Type B pancreatic cell (in vitro differentiated cells): ENCODE measurements at regions not wholly inside any gene's neighbourhood (a gene's known extent, or its start where the extent isn't known, plus 50 kb on each side); places are given as distances from the start of the nearest gene placed in this dataset.
A peak's percentile ranks its signal among the peaks of the same experiment; 100 is the strongest.

ENCODE experiments used
- DNase-seq: peaks from one replicate; pipeline ENCODE4 v3.0.0; 2021; ENCODE audit warnings: mixed read lengths; ENCODE audit not compliant: unreplicated experiment; ENCODE audit errors: extremely low spot score
- H3K27ac Mint-ChIP-seq: 2 replicates; pipeline ENCODE4 v1.8.0; 2021; ENCODE audit warnings: mild to moderate bottlenecking, mixed read lengths
- H3K27me3 Mint-ChIP-seq: 2 replicates; pipeline ENCODE4 v1.8.0; 2021; ENCODE audit warnings: mixed read lengths
- H3K36me3 Mint-ChIP-seq: 2 replicates; pipeline ENCODE4 v1.8.0; 2021; ENCODE audit warnings: mixed read lengths
- H3K4me1 Mint-ChIP-seq: one replicate; pipeline ENCODE4 v1.8.0; 2021; ENCODE audit warnings: mixed read lengths; ENCODE audit not compliant: unreplicated experiment
- H3K4me3 Mint-ChIP-seq: 2 replicates; pipeline ENCODE4 v1.8.0; 2021; ENCODE audit warnings: mild to moderate bottlenecking, mixed read lengths
- H3K9me3 Mint-ChIP-seq: 2 replicates; pipeline ENCODE4 v1.8.0; 2021; ENCODE audit warnings: mixed read lengths
- CTCF ChIP-seq: fragments of 200-600 bp; sonication (generic); conservative IDR thresholded peaks from 2 replicates; pipeline ENCODE4 v1.5.0; 2021; ENCODE audit warnings: antibody characterized with exemption, mild to moderate bottlenecking

DNA sequence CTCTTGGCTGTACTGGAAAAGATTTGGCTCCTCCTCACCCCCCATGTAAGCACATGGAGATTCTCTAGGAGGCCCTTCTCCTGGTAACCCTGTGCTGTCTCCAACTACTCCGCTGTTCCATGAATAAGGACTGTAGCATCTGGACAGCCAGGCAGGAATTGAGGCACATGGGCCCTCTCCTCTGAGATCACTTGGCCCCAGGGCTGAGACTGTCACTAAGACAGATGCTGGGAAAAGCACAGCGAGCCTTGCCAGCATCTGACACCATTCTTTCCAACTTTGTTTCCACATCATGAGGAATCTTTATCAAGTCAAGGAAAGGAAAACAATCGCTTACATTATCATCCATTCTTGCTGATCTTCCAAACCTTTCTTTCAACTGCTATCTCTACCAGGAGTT is 222.6 kb upstream of the INTU start:
- Mint-ChIP-seq H3K27ac (no peak overlapping the region), H3K36me3 (peaks cover 3% of the 10 kb centered on the region), H3K4me1 (peaks cover 13% of the 10 kb centered on the region), H3K4me3 (no peak overlapping the region), H3K27me3 (no peaks in the 10 kb centered on the region), H3K9me3 (peaks cover 11% of the 10 kb centered on the region)
- no peak for DNase-seq
- no peak for TF ChIP-seq CTCF

- Mint-ChIP-seq H3K36me3 (peaks cover 3% of the 10 kb centered on the region), H3K9me3 (peaks cover 11% of the 10 kb centered on the region), H3K4me3 (no peak overlapping the region), H3K27me3 (no peaks in the 10 kb centered on the region), H3K27ac (no peak overlapping the region), H3K4me1 (peaks cover 13% of the 10 kb centered on the region)
- DNase-seq, result no peak
- TF ChIP-seq CTCF, result no peak
Observed at GRCh38 chr4:127410644-127411043, 222.1 kb upstream of the INTU start.

GRCh38 chr4:127414951-127415606 is 217.7 kb upstream of the INTU start:
- TF ChIP-seq CTCF, result no peak
- Mint-ChIP-seq H3K27ac (no peak overlapping the region), H3K4me3 (no peak overlapping the region), H3K9me3 (no peaks in the 10 kb centered on the region), H3K36me3 (no peaks in the 10 kb centered on the region), H3K27me3 (no peaks in the 10 kb centered on the region), H3K4me1 (peaks cover 17% of the 10 kb centered on the region)
- DNase-seq, result no peak

- no peaks in the 10 kb centered on the region for H3K9me3 Mint-ChIP-seq
Observed at GRCh38 chr4:127416115-127416514, 216.6 kb upstream of the INTU start.

DNA sequence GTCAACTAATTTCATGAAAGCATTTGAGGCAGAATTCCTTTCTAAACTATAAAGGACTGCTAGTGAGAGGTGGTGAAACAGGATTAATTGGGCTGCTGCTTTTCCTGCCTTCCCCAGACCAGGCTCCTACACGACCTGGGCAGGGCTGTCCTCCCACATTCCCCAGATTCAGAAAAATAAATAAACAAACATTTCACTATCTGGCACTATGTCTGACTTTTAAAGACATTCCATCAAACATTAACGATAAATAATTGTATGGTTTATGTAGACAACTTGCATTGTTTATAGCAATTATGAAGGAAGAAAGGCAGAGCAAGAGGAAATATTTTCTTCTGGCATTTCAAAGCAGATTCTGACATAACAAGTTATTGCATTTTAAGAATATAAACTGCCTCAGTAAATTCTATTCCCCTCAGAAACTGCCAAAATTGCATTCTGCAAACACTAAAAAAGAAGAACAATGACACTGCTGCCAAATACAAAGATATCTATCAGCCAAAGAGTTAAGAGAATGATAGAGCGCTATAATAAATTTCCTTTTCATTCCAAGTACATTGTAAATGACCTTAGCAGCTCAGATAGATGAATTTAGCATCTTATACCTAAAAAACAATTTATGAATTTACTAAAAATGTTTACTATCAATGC is 214.7 kb upstream of the INTU start:
- H3K9me3 Mint-ChIP-seq, result no peaks in the 10 kb centered on the region
- peak overlapping the region; percentile 42 for H3K27ac Mint-ChIP-seq
- TF ChIP-seq CTCF, result no peak
- H3K4me3 Mint-ChIP-seq, result no peak overlapping the region
- peaks cover 9% of the 10 kb centered on the region for H3K4me1 Mint-ChIP-seq
- H3K36me3 Mint-ChIP-seq, result no peaks in the 10 kb centered on the region
- DNase-seq, result no peak
- no peaks in the 10 kb centered on the region for H3K27me3 Mint-ChIP-seq

More at GRCh38 chr4:127416115-127416514, 216.6 kb upstream of the INTU start:
- no peaks in the 10 kb centered on the region for H3K27me3 Mint-ChIP-seq
- no peak overlapping the region for H3K4me3 Mint-ChIP-seq
- H3K4me1 Mint-ChIP-seq, result peaks cover 9% of the 10 kb centered on the region
- no peak for TF ChIP-seq CTCF
- no peak overlapping the region for H3K27ac Mint-ChIP-seq
- no peaks in the 10 kb centered on the region for H3K36me3 Mint-ChIP-seq
- DNase-seq, result no peak
